GM18858 (cell line): ENCODE measurements at regions not wholly inside any gene's neighbourhood (a gene's known extent, or its start where the extent isn't known, plus 50 kb on each side); places are given as distances from the start of the nearest gene placed in this dataset.
A peak's percentile ranks its signal among the peaks of the same experiment; 100 is the strongest.
"Not testable (repeated sequence)": the region's sequence is repeated elsewhere in the genome, so short reads cannot be mapped to it uniquely, and the experiment has no call there.

Experiments
- ATAC-seq: cut with Tn5 transposase; IDR thresholded peaks from one replicate; pipeline ENCODE4 v1.9.1; 2021; ENCODE audit not compliant: unreplicated experiment

DNA sequence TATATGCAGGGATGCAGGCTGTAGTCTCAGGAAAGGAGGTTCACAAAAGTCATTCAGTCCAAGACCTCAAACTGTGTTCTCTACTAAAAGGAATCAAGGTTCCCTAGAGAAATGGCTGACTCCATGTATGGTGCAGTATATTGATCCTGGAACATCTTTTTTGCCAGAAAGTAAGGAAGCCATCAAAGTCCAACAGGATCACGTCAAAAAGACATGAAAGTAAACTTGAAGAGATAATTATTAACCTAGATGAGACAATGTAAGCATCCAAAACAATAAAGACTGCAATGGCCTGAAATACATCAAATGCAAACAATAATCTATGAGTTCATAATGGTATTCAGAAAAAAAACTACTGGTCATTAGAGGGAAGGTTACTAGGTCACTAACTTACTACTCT, 115.6 kb upstream of the FABP2 start:
- not testable (repeated sequence) for ATAC-seq

DNA sequence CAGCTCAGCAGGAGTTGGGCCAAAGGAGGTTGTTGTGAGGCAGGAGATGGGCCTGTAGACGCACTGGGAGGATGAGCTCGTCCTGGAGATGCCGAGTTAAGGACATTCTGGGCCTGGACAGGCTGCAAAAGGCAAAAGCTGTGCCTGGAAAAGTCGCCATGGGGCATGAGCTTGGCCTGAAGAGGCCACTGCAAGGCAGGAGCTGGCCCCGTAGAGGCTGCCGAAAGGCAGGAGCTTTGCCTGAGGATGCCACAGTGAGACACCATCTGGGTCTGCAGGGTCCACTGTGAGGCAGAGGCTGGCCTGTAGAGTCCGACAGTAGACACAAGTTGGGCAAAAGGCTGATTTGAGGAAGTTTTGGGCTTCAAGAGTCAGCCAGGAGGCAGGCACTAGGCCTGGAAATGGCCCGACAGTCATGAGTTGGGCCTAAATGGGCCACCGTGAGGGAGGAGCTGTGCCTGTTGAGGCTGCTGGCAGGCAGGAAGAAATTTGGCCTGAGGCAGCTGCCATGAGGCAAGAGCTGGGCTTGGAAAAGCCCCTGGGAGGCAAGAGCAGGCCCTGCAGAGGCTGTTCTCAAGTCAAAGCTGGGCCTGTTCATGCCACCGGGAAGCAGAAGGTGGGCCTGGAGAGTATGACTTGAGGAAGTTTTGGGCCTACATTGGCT, 86.8 kb upstream of the FABP2 start:
- not testable (repeated sequence) for ATAC-seq

DNA sequence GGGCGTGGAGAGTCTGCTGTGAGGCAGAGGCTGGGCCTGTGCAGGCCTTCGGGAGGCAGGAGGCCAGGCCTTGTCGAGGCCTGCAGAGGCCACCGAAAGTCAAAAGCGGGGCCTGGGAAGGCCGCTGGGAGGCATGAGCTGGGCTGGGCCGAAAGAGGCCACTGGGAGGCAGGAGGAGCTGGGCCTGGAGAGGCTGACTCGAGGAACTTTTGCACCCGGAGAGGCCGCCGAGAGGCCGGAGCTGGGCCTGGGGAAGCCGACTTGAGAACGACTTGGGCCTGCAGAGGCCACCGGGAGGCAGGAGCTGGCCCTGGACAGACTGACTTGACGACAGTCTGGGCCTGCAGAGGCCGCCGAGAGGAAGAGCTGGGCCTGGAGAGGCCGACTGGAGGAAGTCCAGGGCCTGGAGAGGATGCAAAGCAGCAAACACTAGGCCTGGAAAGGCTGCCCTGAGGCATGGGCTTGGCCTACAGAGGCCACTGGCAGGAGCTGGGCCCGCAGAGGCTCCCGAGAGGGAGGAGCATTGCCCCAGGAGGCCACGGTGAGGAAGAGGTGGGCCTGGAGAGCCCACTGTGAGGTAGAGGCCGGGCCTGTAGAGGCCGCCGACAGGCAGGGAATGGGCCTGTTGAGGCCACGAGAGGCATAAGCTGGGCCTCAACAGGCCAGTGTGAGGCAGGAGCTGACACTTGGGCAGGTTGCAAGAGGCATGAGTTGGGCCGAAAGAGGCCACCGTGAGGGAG, 85.0 kb upstream of the FABP2 start:
- ATAC-seq = not testable (repeated sequence)

DNA sequence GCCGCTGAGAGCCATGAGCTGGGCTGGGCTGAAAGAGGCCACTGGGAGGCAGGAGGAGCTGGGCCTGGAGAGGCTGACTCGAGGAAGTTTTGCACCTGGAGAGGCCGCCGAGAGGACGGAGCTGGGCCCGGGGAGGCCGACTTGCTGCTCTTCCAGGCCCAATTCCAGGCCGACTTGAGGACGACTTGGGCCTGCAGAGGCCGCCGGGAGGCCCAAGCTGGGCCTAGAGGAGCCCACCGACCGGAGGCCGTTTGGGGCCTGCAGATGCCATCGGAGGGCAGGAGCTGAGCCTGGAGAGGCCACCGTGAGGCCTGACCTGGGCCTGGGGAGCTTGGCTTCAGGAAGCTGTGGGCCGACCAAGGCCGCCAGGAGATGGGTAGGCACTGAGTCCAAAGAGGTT, 84.1 kb upstream of the FABP2 start:
- not testable (repeated sequence) for ATAC-seq

DNA sequence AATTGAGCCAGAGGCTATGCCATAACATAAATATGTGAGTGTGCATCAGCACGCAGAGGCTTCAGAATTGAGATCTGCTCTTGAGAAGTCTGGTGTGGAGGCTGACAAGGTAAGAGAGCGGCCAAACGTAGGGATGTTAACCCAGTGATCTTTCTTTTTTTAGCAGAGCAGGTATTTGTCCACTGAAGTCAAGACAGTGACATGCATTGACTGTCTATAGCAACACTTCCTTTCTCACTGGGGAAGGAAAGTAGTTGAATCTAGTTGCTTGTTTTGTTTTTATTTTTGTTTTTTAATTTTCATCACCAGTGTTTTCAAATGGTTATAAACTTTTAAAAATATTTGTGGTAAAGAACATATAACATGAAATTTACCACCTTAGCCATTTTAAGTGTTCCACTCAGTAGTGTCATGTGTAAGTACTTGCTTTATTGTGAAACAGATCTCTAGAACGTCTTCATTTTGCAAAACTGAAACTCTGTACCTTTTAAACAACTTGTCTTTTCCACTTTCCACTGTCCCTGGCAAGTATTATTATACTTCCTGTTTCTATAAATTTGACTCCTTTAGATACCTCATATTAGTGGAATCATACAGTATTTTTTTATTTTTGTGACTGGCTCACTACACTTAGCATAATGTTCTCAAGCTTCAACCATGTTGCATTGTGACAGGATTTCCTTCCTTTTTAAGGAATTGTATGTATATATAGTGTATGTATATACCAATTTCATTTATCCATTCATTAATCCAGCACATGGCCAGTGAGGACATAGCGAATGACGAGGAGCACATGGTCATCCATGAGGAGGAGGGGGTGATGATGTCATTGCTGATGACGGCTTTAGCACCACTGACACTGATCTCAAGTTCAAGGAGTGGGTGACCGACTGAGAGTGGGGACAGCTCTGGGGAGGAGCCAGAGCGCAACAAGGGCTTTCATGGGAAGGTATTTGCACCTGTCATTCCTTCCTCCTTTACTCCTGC, 80.7 kb upstream of the FABP2 start:
- peak; percentile 84 for ATAC-seq

DNA sequence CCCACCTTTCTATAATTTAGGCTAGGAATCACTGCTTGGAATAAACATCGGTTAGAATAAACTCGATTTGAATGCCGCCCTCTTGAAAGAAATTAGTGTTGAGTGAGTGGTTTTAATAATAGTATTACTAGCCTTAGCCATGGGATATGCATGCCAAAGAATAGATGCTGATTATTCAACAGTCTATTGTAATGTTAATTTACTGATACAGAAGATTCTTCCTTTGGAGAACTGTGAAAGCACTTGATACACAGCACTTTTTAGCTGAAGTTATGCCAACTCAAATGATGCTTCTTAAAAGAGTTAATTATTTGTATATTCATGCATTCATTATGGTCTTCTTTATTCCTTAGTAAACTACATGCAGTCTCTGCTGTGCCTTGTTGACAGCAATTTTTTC, 73.8 kb upstream of the FABP2 start:
- not testable (repeated sequence) for ATAC-seq

DNA sequence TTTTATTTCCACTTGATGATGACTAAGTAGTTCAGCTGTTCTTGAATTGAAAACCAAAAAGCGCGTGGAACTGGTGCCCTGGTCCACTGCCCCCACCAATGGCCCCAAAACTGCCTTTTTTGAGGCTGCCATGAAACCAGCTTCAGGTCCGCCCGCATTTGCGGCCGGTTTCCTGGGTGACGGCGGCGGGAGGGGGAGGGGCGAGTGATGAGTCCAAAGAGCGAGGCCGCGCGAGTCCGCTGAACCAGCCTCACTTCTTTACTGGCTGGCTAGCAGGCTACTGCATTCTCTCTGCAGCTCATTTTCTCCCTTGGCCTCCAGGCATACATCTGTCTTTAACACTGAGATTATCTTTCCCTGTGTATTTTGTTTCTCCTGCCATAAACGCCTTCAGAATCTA, 72.9 kb upstream of the FABP2 start:
- no peak for ATAC-seq

DNA sequence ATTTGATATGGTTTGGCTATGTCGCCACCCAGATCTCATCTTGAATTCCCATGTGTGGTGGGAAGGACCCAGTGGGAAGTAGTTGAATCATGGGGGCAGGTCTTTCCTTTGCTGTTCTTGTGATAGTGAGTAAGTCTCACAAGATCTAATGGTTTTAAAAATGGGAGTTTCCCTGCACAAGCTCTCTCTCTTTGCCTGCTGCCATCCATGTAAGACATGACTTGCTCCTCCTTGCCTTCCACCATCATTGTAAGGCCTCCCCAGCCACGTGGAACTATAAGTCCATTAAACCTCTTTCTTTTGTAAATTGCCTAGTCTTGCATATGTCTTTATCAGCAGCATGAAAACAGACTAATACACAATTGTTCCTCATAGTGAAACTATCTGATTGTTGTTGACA, 66.9 kb upstream of the FABP2 start:
- ATAC-seq = not testable (repeated sequence)

DNA sequence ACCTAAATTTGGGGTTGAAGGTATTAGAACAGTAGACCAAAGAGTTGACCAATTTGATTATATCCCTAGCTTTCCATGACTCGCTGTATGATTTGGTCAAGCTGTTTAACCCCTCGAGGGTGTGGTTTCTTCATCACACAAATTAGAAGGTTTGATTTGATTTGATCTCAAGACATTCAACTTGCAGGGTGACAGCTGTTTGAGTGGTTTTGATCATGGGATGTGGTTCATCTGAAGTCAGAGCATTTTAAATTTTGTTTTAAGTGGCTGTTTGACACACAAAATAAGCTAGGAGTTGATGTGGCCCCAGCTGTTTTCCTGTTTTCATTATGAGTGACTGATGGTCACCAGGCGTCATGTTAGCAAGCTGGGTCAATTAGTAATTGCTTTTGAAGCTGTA, 52.7 kb upstream of the FABP2 start:
- not testable (repeated sequence) for ATAC-seq

DNA sequence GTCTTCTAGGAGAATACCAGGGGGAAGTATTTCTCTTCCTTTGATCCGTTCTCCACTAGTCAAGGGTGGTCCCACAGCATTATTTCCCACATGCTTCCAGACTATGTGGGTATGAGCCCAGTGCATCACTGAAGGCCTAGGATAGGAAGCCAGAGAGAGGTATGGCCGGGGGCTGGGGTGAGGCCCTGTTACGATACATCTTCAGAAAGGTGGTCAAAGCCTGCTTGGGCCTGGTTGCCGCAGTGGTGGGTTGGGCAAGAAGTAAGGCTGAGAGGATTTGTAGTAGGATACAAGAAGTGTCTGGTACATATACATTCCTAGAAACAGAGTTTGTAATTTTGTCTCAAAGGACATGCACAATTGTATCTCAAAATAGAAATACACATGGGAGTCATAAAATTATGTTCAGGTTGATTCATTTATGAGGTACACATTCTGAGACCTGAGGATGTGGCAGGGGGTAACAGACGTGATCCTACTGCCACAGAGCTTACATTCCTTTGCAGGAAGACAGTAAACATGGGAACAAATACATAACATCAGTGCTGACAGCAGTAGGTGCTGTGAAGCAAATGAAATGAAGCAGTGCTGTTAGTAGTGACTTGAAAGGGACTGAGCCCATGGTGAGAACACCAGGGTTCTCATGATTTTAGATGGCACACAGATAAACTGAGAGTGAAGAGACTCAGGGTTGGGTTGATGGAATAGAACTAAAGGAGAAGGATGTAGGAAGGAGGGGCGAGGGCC, 50.6 kb upstream of the FABP2 start:
- ATAC-seq = not testable (repeated sequence)
